HepG2 (cell line): ENCODE measurements at regions not wholly inside any gene's neighbourhood (a gene's known extent, or its start where the extent isn't known, plus 50 kb on each side); places are given as distances from the start of the nearest gene placed in this dataset.

Source experiments
- ATAC-seq: fragments of 200-7000 bp; cut with Tn5 transposase; 3 replicates; pipeline ENCODE4 v1.9.1; 2020; ENCODE audit warnings: mild to moderate bottlenecking, moderate library complexity
- BruUV-seq: library from RNA; stranded (reverse); fragments of 400-500 nt; replicated peaks from 2 replicates; lab custom pipeline; 2021; lab: Mats Ljungman, UMichigan
- CTCF ChIA-PET: fragments of 300-600 bp; formaldehyde crosslinking; extraction: SDS; loops from one replicate; lab custom pipeline; 2021; ENCODE audit warnings: low total read pairs, inconsistent platforms, low intra/inter-chr PET ratio; lab: Yijun Ruan, JAX
- POLR2A ChIA-PET: fragments of 350-600 bp; sonication (Branson Sonifier 250); formaldehyde crosslinking; loops from one replicate; lab custom pipeline; 2020; ENCODE audit warnings: antibody characterized with exemption, inconsistent platforms; lab: Yijun Ruan, JAX
- DNase-seq: peaks from one replicate; pipeline ENCODE4 v3.0.0-alpha.2; 2015; ENCODE audit warnings: low spot score
- FAIRE-seq: peaks from 3 replicates; lab custom pipeline; 2011; peaks lifted over from hg19 to GRCh38; lab: Jason Lieb, UNC
- H2AFZ ChIP-seq: one replicate; pipeline ENCODE4 v1.6.1; 2011; ENCODE audit warnings: low read length, inconsistent platforms
- H3K27ac ChIP-seq: fragments of 300-600 bp; 3 replicates; pipeline ENCODE4 v1.8.0; 2011; ENCODE audit warnings: mixed run types, mild to moderate bottlenecking, mixed read lengths, low read length, inconsistent platforms; ENCODE audit not compliant: insufficient read depth; ENCODE audit errors: extremely low read length
- H3K27me3 ChIP-seq, 2 experiments: fragments of 200-600 bp in 1 of 2; 2 replicates in 1 of 2; 3 replicates in 1 of 2; pipeline versions ENCODE4 v1.6.0 to v1.8.0; 2011; ENCODE audit warnings: low read length in 2 of 2, mild to moderate bottlenecking in 2 of 2, moderate library complexity in 2 of 2, inconsistent platforms in 1 of 2; ENCODE audit not compliant: insufficient read depth in 2 of 2, control insufficient read depth in 1 of 2
- H3K36me3 ChIP-seq, 2 experiments: fragments of 200-600 bp in 1 of 2; replicated peaks in 1 of 2; 2 replicates in 1 of 2; 3 replicates in 1 of 2; pipeline versions ENCODE4 v1.5.1 to v1.8.0; 2011; ENCODE audit warnings: low read length in 2 of 2, inconsistent platforms in 1 of 2; ENCODE audit not compliant: insufficient read depth in 2 of 2, control insufficient read depth in 1 of 2
- H3K4me1 ChIP-seq: 2 replicates; pipeline ENCODE4 v1.5.1; 2012; ENCODE audit warnings: low read length, inconsistent platforms; ENCODE audit not compliant: insufficient read depth
- H3K4me2 ChIP-seq: 2 replicates; pipeline ENCODE4 v1.6.0; 2011; ENCODE audit warnings: low read depth, low read length, inconsistent platforms
- H3K4me3 ChIP-seq, 3 experiments: fragments of 200-600 bp in 1 of 3; sonication (generic), shearing (Covaris generic) in 1 of 3; replicated peaks in 1 of 3; 2 replicates each; pipeline ENCODE4 v1.5.1; 2011 to 2016; ENCODE audit warnings: low read length in 3 of 3, inconsistent platforms in 2 of 3, low read depth in 2 of 3, mild to moderate bottlenecking in 2 of 3, control low read depth in 1 of 3, mixed read lengths in 1 of 3; ENCODE audit not compliant: insufficient read depth in 1 of 3
- H3K79me2 ChIP-seq: one replicate; pipeline ENCODE4 v1.6.1; 2011; ENCODE audit warnings: low read length, inconsistent platforms; ENCODE audit not compliant: insufficient read depth
- H3K9ac ChIP-seq: 2 replicates; pipeline ENCODE4 v1.6.0; 2011; ENCODE audit warnings: mild to moderate bottlenecking, low read depth, low read length, inconsistent platforms; ENCODE audit not compliant: insufficient read depth
- H3K9me3 ChIP-seq: 2 replicates; pipeline ENCODE4 v1.5.1; 2012; ENCODE audit warnings: mild to moderate bottlenecking, low read length
- H4K20me1 ChIP-seq: 2 replicates; pipeline ENCODE4 v1.6.0; 2011; ENCODE audit warnings: inconsistent platforms, mild to moderate bottlenecking, low read length, moderate library complexity; ENCODE audit not compliant: insufficient read depth
- AHDC1 ChIP-seq: sonication (generic); formaldehyde crosslinking; IDR thresholded peaks from 2 replicates; pipeline ENCODE4 v1.5.1; 2020; ENCODE audit warnings: mild to moderate bottlenecking, missing genetic modification reagents, borderline replicate concordance
- ZBTB46 ChIP-seq: sonication (generic); formaldehyde crosslinking; IDR thresholded peaks from 2 replicates; pipeline ENCODE4 v1.4.0; 2020; ENCODE audit warnings: mild to moderate bottlenecking, missing genetic modification reagents, borderline replicate concordance
- ZNF432 ChIP-seq: sonication (generic); formaldehyde crosslinking; IDR thresholded peaks from 2 replicates; pipeline ENCODE4 v1.5.0; 2020; ENCODE audit warnings: missing genetic modification reagents, mild to moderate bottlenecking, borderline replicate concordance
- ZNF704 ChIP-seq: sonication (generic); formaldehyde crosslinking; IDR thresholded peaks from 2 replicates; pipeline ENCODE4 v1.8.1; 2023; ENCODE audit warnings: mild to moderate bottlenecking, inconsistent platforms, moderate library complexity, missing genetic modification reagents, borderline replicate concordance
- ZNF773 ChIP-seq: sonication (generic); formaldehyde crosslinking; IDR thresholded peaks from 2 replicates; pipeline ENCODE4 v1.4.0; 2020; ENCODE audit warnings: missing genetic modification reagents, borderline replicate concordance
- in situ Hi-C: cut with HindIII; loops from 2 replicates; pipeline ENCODE4 v1.10.0; 2017; ENCODE audit warnings: low pct_unique_long_range_greater_than_20kb; ENCODE audit not compliant: extremely low pct_ligation_motif_present
- intact Hi-C: fragments of 100-400 bp; cut with micrococcal nuclease; formaldehyde crosslinking; loops from one replicate; pipeline ENCODE4 v1.10.0; 2022; ENCODE audit not compliant: unreplicated experiment

- TF ChIP-seq ZBTB46 (CRISPR knock-in tag): no peak
Observed at GRCh38 chrY:19307627-19308026, 436.9 kb downstream of the KDM5D start (continued).

GRCh38 chrY:19303136-19303535, 441.4 kb downstream of the KDM5D start:
- POLR2A ChIA-PET: no interaction called here

More at GRCh38 chrY:19303136-19303535, 441.4 kb downstream of the KDM5D start:
- DNase-seq (no peak), FAIRE-seq (no peak), ATAC-seq (no peak)
- no peaks in the 10 kb centered on the region for H3K79me2 ChIP-seq
- H3K36me3 ChIP-seq: no peaks in the 10 kb centered on the region
- no peak overlapping the region for H3K4me3 ChIP-seq
- H3K27me3 ChIP-seq: no peaks in the 10 kb centered on the region
- H3K9me3 ChIP-seq: peaks cover 65% of the 10 kb centered on the region
- H4K20me1 ChIP-seq: no peaks in the 10 kb centered on the region
- in situ Hi-C loops (no loop called here), intact Hi-C loops (no loop called here)
- BruUV-seq: no TSS peak
- CTCF ChIA-PET: no interaction called here
- no peak overlapping the region for H2AFZ ChIP-seq
- no peaks in the 10 kb centered on the region for H3K4me1 ChIP-seq
- TF ChIP-seq AHDC1 (CRISPR knock-in tag) (no peak), ZNF704 (CRISPR knock-in tag) (no peak), ZNF432 (CRISPR knock-in tag) (no peak), ZNF773 (CRISPR knock-in tag) (no peak)
- no peak overlapping the region for H3K9ac ChIP-seq
- no peak overlapping the region for H3K27ac ChIP-seq
- H3K4me2 ChIP-seq: no peak overlapping the region
